ENCODE measurements at regions not wholly inside any gene's neighbourhood (a gene's known extent, or its start where the extent isn't known, plus 50 kb on each side); places are given as distances from the start of the nearest gene placed in this dataset.
A peak's percentile ranks its signal among the peaks of the same experiment; 100 is the strongest.

DNA sequence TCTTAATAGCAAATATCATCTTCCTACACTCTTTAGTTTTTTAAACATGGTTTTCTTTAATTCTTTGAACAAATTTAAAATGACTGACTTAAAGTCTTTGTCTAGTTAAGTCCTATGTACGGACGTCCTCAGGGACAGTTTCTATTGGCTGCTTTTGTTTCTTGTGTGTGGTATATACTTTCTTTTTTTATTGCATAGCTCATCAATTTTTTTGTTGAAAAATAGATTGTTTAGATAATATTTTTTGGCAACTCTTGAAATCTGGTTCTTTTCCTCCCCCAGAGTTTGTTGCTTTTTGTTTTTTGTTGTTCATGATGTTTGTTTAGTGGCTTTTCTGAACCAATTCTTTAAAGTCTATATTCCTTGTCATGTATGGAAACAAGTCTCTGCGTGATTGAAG is 479.8 kb downstream of the PREX1 start:
- no peaks in the 10 kb centered on the region for H3K4me1 ChIP-seq (ENCODE audit: low read length)
- no peaks in the 10 kb centered on the region for H4K20me1 ChIP-seq (ENCODE audit: insufficient read depth, low read length)
- no peak overlapping the region for H3K4me2 ChIP-seq (ENCODE audit: low read length)
- no peaks in the 10 kb centered on the region for H3K79me2 ChIP-seq (ENCODE audit: low read length)
- H3K4me3 ChIP-seq (ENCODE audit: low read length): no peak overlapping the region
- H3K36me3 ChIP-seq (replicated peaks; ENCODE audit: low read depth, low read length): no peaks in the 10 kb centered on the region
- H3K9ac ChIP-seq (ENCODE audit: low read length): no peak overlapping the region
- H3K27me3 ChIP-seq (ENCODE audit: low read depth, low read length): no peaks in the 10 kb centered on the region
- H2AFZ ChIP-seq (ENCODE audit: low read depth, low read length): no peak overlapping the region
- H3K9me3 ChIP-seq (ENCODE audit: insufficient read depth, low read length): no peaks in the 10 kb centered on the region
- no peak overlapping the region for H3K27ac ChIP-seq (ENCODE audit: low read length)
- TF ChIP-seq EZH2phosphoT487 (IDR thresholded peaks at IDR 0.05; ENCODE audit: low read depth): no peak
- TF ChIP-seq, protein P1, sequence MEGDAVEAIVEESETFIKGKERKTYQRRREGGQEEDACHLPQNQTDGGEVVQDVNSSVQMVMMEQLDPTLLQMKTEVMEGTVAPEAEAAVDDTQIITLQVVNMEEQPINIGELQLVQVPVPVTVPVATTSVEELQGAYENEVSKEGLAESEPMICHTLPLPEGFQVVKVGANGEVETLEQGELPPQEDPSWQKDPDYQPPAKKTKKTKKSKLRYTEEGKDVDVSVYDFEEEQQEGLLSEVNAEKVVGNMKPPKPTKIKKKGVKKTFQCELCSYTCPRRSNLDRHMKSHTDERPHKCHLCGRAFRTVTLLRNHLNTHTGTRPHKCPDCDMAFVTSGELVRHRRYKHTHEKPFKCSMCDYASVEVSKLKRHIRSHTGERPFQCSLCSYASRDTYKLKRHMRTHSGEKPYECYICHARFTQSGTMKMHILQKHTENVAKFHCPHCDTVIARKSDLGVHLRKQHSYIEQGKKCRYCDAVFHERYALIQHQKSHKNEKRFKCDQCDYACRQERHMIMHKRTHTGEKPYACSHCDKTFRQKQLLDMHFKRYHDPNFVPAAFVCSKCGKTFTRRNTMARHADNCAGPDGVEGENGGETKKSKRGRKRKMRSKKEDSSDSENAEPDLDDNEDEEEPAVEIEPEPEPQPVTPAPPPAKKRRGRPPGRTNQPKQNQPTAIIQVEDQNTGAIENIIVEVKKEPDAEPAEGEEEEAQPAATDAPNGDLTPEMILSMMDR (IDR thresholded peaks at IDR 0.05; ENCODE audit: low read depth, low read length): no peak

DNA sequence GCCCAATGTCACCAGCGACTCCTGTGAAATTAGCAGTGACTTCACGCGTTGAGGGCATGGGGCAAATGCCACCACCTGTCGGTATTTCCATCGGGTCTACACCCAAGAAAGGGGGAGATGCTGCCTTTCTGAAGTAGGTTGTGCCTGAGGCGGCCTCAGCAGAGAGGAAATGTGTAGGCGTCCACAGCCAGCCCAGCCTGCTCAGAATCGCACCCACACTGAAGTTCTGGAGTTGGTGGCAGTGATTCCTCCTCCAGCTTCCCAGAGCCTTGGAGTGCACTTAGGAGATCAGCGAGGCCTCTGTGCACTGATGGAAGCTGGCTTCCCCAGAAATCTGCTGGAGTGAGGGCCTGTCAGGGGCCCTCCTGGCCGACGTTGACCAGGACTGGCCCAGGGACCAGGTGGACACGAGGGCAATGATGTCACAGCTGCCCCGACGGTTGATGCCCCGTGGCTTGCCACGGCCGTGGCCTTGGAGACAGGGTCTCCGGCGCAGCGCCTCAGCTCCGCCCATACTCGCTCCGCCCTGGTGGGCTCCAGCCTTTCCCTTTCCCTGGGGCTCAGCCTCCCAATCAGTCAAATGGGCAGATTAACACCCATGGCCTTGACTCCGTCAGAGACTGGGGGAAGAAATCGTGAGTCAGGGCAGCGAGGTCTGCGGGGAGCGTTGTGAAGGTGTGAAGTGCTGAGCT is 484.8 kb downstream of the PREX1 start:
- no peaks in the 10 kb centered on the region for H3K79me2 ChIP-seq (ENCODE audit: low read length)
- H3K9ac ChIP-seq (ENCODE audit: low read length): no peak overlapping the region
- no peaks in the 10 kb centered on the region for H3K27me3 ChIP-seq (ENCODE audit: low read depth, low read length)
- H3K4me1 ChIP-seq (ENCODE audit: low read length): peaks cover 42% of the 10 kb centered on the region
- no peak overlapping the region for H3K27ac ChIP-seq (ENCODE audit: low read length)
- H3K4me3 ChIP-seq (ENCODE audit: low read length): no peak overlapping the region
- H4K20me1 ChIP-seq (ENCODE audit: insufficient read depth, low read length): no peaks in the 10 kb centered on the region
- no peaks in the 10 kb centered on the region for H3K9me3 ChIP-seq (ENCODE audit: insufficient read depth, low read length)
- no peaks in the 10 kb centered on the region for H3K36me3 ChIP-seq (replicated peaks; ENCODE audit: low read depth, low read length)
- no peak overlapping the region for H2AFZ ChIP-seq (ENCODE audit: low read depth, low read length)
- H3K4me2 ChIP-seq (ENCODE audit: low read length): no peak overlapping the region
- TF ChIP-seq, protein P1 (IDR thresholded peaks at IDR 0.05; ENCODE audit: low read depth, low read length): no peak
- TF ChIP-seq EZH2phosphoT487 (IDR thresholded peaks at IDR 0.05; ENCODE audit: low read depth): no peak

DNA sequence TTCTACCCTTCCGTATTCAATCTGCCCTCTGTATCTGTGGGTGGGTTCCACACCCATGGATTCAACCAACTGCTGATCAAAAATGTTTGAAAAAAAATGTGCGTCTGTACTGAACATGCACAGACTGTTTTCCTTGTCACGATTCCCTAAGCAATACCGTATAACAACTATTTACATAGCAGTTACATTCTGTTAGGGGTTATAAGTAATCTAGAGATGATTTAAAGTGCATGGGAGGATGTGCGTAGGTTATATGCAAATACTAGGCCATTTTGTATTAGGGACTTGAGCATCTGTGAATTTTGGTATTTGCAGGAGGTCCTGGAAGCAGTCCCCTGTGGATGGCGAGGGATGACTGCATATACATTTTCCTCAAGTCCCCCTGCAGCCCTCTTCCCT is 486.9 kb downstream of the PREX1 start:
- Histone ChIP-seq H3K4me1 (ENCODE audit: low read length) (peaks cover 44% of the 10 kb centered on the region), H3K4me2 (ENCODE audit: low read length) (peak overlapping the region; percentile 84)

More for the DNA sequence above, 486.9 kb downstream of the PREX1 start:
- Histone ChIP-seq H3K4me3 (ENCODE audit: low read length) (peak overlapping the region; percentile 59), H3K79me2 (ENCODE audit: low read length) (no peaks in the 10 kb centered on the region), H2AFZ (ENCODE audit: low read depth, low read length) (peak overlapping the region; percentile 65), H3K36me3 (replicated peaks; ENCODE audit: low read depth, low read length) (no peaks in the 10 kb centered on the region), H3K27me3 (ENCODE audit: low read depth, low read length) (no peaks in the 10 kb centered on the region), H3K9ac (ENCODE audit: low read length) (peak overlapping the region; percentile 76), H3K9me3 (ENCODE audit: insufficient read depth, low read length) (no peaks in the 10 kb centered on the region), H4K20me1 (ENCODE audit: insufficient read depth, low read length) (no peaks in the 10 kb centered on the region), H3K27ac (ENCODE audit: low read length) (peak overlapping the region; percentile 90)
- no peak for TF ChIP-seq EZH2phosphoT487 (IDR thresholded peaks at IDR 0.05; ENCODE audit: low read depth)
- TF ChIP-seq, protein P1 (IDR thresholded peaks at IDR 0.05; ENCODE audit: low read depth, low read length): no peak
